Stimulated activated memory B cell treated with anti-CD40 and anti-IgM and Interleukin-4, amounts not matched to agents 10 μg/mL and 1 μg/mL and 100 μg/mL, for 72 hours (primary cell): ENCODE measurements at regions not wholly inside any gene's neighbourhood (a gene's known extent, or its start where the extent isn't known, plus 50 kb on each side); places are given as distances from the start of the nearest gene placed in this dataset.

Experiments
- ATAC-seq: fragments of 150-1000 bp; cut with Tn5 transposase; 2 replicates; pipeline ENCODE4 v1.10.0; 2021
- H3K27ac Mint-ChIP-seq: one replicate; pipeline ENCODE4 v1.8.0; 2022; ENCODE audit warnings: mild to moderate bottlenecking, mixed read lengths
- H3K27me3 Mint-ChIP-seq: one replicate; pipeline ENCODE4 v1.8.0; 2022; ENCODE audit warnings: mixed read lengths
- H3K36me3 Mint-ChIP-seq: one replicate; pipeline ENCODE4 v1.8.0; 2022; ENCODE audit warnings: mixed read lengths
- H3K4me1 Mint-ChIP-seq: one replicate; pipeline ENCODE4 v1.8.0; 2022; ENCODE audit warnings: mixed read lengths
- H3K4me3 Mint-ChIP-seq: one replicate; pipeline ENCODE4 v1.8.0; 2022; ENCODE audit warnings: mild to moderate bottlenecking, moderate library complexity, mixed read lengths
- H3K9me3 Mint-ChIP-seq: one replicate; pipeline ENCODE4 v1.8.0; 2022; ENCODE audit warnings: mixed read lengths

DNA sequence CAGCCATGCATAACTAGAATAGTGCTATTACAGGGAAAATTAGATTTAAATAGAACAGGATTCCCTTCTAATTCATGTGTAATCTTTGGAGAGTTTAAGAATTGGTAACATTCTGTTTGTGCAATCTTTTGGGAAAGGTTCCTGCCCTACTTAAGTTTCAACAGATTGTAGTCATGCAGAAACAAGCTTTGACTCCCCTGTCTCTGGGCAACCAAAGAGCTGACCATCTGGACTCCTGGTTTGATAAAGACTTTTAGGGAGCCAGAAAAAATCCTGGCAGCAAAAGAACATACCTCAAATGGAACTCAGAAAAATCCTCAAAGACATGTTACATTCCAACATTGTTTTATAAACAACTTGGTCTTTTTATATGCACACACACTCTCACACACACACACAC is 191.1 kb upstream of the NEIL3 start:
- no peak overlapping the region for H3K27ac Mint-ChIP-seq
- ATAC-seq = no peak
- H3K36me3 Mint-ChIP-seq = no peaks in the 10 kb centered on the region
- peaks cover 11% of the 10 kb centered on the region for H3K9me3 Mint-ChIP-seq
- H3K4me3 Mint-ChIP-seq = no peak overlapping the region
- H3K4me1 Mint-ChIP-seq = no peaks in the 10 kb centered on the region
- no peaks in the 10 kb centered on the region for H3K27me3 Mint-ChIP-seq

- no peaks in the 10 kb centered on the region for H3K4me1 Mint-ChIP-seq
- no peaks in the 10 kb centered on the region for H3K36me3 Mint-ChIP-seq
- peaks cover 11% of the 10 kb centered on the region for H3K9me3 Mint-ChIP-seq
- H3K27me3 Mint-ChIP-seq = no peaks in the 10 kb centered on the region
- no peak for ATAC-seq
- no peak overlapping the region for H3K4me3 Mint-ChIP-seq
- no peak overlapping the region for H3K27ac Mint-ChIP-seq
These were observed 190.6 kb upstream of the NEIL3 start for GRCh38 chr4:177119021-177119471.

- ATAC-seq = no peak
- H3K4me1 Mint-ChIP-seq = no peaks in the 10 kb centered on the region
- H3K4me3 Mint-ChIP-seq = no peak overlapping the region
- no peaks in the 10 kb centered on the region for H3K36me3 Mint-ChIP-seq
- H3K27ac Mint-ChIP-seq = no peak overlapping the region
- H3K9me3 Mint-ChIP-seq = peaks cover 11% of the 10 kb centered on the region
- no peaks in the 10 kb centered on the region for H3K27me3 Mint-ChIP-seq
These were observed 190.0 kb upstream of the NEIL3 start for GRCh38 chr4:177119691-177120090.

DNA sequence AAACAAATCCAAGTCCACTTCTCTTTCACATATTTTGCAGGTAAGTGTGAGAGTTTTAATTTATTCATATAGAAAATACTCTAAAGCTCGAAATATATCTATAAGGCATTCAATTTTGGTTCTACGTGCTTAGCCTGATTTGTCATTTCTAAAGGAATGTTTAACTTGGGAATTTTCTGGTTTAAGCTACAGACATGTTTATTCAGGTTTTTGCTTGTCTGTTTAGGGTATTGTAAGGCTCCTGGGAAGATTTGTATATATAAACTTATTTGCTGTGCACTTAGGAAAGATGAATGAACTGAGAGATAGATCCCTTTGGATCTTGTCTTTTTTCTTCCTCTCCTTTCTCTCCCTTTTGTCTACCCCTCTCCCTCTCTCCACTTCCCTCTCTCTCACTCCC is 185.9 kb upstream of the NEIL3 start:
- Mint-ChIP-seq H3K4me3 (no peak overlapping the region), H3K27ac (no peak overlapping the region), H3K36me3 (no peaks in the 10 kb centered on the region), H3K27me3 (no peaks in the 10 kb centered on the region), H3K4me1 (no peaks in the 10 kb centered on the region), H3K9me3 (peaks cover 11% of the 10 kb centered on the region)
- ATAC-seq = no peak

GRCh38 chr4:177124349-177125064 is 185.2 kb upstream of the NEIL3 start:
- Mint-ChIP-seq H3K9me3 (peaks cover 15% of the 10 kb centered on the region), H3K4me3 (no peak overlapping the region), H3K27ac (no peak overlapping the region), H3K27me3 (no peaks in the 10 kb centered on the region), H3K4me1 (no peaks in the 10 kb centered on the region), H3K36me3 (no peaks in the 10 kb centered on the region)
- ATAC-seq = no peak

DNA sequence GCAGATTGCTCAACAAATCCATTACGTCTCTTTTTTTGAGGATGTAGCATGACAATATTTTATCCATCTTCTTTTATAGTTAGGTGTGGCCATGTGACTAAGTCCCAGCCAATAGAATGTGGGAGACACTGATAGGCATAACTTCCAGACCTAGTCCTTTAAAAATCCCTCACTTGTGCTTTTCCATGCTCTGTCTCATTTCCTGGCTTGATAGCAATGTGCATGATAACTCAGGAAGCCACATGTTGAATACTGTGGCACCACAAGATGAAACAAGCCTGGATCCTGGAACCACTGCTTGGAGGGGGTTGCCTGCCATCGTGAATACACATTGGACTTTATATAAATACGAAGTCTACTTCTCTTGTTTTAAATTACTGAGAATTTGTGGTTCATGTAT is 184.0 kb upstream of the NEIL3 start:
- no peaks in the 10 kb centered on the region for H3K36me3 Mint-ChIP-seq
- no peak overlapping the region for H3K4me3 Mint-ChIP-seq
- H3K27me3 Mint-ChIP-seq = no peaks in the 10 kb centered on the region
- H3K9me3 Mint-ChIP-seq = peaks cover 15% of the 10 kb centered on the region
- ATAC-seq = no peak
- no peaks in the 10 kb centered on the region for H3K4me1 Mint-ChIP-seq
- H3K27ac Mint-ChIP-seq = no peak overlapping the region

GRCh38 chr4:177127658-177128057 is 182.0 kb upstream of the NEIL3 start:
- Mint-ChIP-seq H3K4me1 (no peaks in the 10 kb centered on the region), H3K4me3 (no peak overlapping the region), H3K27ac (no peak overlapping the region), H3K9me3 (peaks cover 14% of the 10 kb centered on the region), H3K36me3 (no peaks in the 10 kb centered on the region), H3K27me3 (no peaks in the 10 kb centered on the region)
- ATAC-seq = no peak

DNA sequence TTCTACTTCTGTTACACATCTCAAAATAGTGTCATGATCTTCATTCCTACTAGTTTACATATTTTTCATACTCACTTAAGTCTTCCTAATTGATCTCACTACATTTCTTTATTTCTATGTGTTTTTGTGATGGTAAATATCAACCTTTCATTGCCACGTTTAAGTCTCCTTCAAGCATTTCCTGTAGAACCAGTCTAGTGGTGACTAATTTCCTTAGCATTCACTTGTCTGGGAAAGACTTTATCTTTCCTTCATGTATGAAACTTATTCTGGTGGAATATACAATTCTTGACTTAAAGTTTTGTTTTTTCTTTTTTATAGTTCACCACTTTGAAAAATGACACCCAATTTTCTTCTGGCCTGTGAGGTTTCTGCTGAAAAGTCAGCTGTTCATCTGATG is 181.4 kb upstream of the NEIL3 start:
- Mint-ChIP-seq H3K4me3 (no peak overlapping the region), H3K9me3 (peaks cover 14% of the 10 kb centered on the region), H3K27ac (no peak overlapping the region), H3K36me3 (no peaks in the 10 kb centered on the region), H3K27me3 (no peaks in the 10 kb centered on the region), H3K4me1 (no peaks in the 10 kb centered on the region)
- no peak for ATAC-seq

DNA sequence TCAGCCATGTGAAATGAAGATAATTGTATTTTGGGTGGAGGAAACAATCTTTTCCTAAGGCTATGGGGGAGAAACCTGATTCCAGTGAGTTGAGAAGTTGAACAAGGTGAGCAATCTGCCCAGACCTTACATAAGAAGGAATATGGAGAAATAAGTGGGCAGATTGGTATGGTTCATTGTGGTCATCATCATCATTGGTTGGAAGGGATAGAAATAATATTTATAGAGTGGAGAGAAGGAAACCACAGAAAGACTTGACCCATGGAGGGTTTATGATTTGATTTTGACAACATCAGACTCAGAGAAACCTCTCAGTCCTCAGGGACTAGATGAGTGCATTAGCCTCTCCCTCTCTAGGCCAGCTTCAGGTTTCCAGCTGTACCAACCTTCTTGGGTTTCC is 177.9 kb upstream of the NEIL3 start:
- H3K36me3 Mint-ChIP-seq = no peaks in the 10 kb centered on the region
- H3K4me3 Mint-ChIP-seq = no peak overlapping the region
- H3K27me3 Mint-ChIP-seq = no peaks in the 10 kb centered on the region
- no peaks in the 10 kb centered on the region for H3K4me1 Mint-ChIP-seq
- no peak overlapping the region for H3K27ac Mint-ChIP-seq
- H3K9me3 Mint-ChIP-seq = peaks cover 16% of the 10 kb centered on the region
- no peak for ATAC-seq

GRCh38 chr4:177147668-177148067 is 162.0 kb upstream of the NEIL3 start:
- ATAC-seq = no peak
- Mint-ChIP-seq H3K4me3 (no peak overlapping the region), H3K4me1 (no peaks in the 10 kb centered on the region), H3K9me3 (peaks cover 8% of the 10 kb centered on the region), H3K36me3 (no peaks in the 10 kb centered on the region), H3K27me3 (no peaks in the 10 kb centered on the region), H3K27ac (no peak overlapping the region)

- H3K4me3 Mint-ChIP-seq = no peak overlapping the region
- peaks cover 3% of the 10 kb centered on the region for H3K9me3 Mint-ChIP-seq
- no peaks in the 10 kb centered on the region for H3K36me3 Mint-ChIP-seq
- ATAC-seq = no peak
- no peaks in the 10 kb centered on the region for H3K27me3 Mint-ChIP-seq
- no peak overlapping the region for H3K27ac Mint-ChIP-seq
- no peaks in the 10 kb centered on the region for H3K4me1 Mint-ChIP-seq
These were observed 154.2 kb upstream of the NEIL3 start for GRCh38 chr4:177155454-177155853.

- H3K4me1 Mint-ChIP-seq = no peaks in the 10 kb centered on the region
- no peaks in the 10 kb centered on the region for H3K27me3 Mint-ChIP-seq
- H3K27ac Mint-ChIP-seq = no peak overlapping the region
- H3K4me3 Mint-ChIP-seq = no peak overlapping the region
- peak; percentile 47 for ATAC-seq
- H3K36me3 Mint-ChIP-seq = no peaks in the 10 kb centered on the region
- H3K9me3 Mint-ChIP-seq = peaks cover 10% of the 10 kb centered on the region
These were observed 150.1 kb upstream of the NEIL3 start for GRCh38 chr4:177159600-177159999.

GRCh38 chr4:177161781-177162180 is 147.9 kb upstream of the NEIL3 start:
- H3K36me3 Mint-ChIP-seq = no peaks in the 10 kb centered on the region
- H3K27me3 Mint-ChIP-seq = no peaks in the 10 kb centered on the region
- ATAC-seq = no peak
- H3K4me1 Mint-ChIP-seq = no peaks in the 10 kb centered on the region
- H3K9me3 Mint-ChIP-seq = peaks cover 10% of the 10 kb centered on the region
- no peak overlapping the region for H3K4me3 Mint-ChIP-seq
- no peak overlapping the region for H3K27ac Mint-ChIP-seq

- peaks cover 10% of the 10 kb centered on the region for H3K9me3 Mint-ChIP-seq
- H3K36me3 Mint-ChIP-seq = no peaks in the 10 kb centered on the region
- no peak for ATAC-seq
- no peaks in the 10 kb centered on the region for H3K27me3 Mint-ChIP-seq
- no peaks in the 10 kb centered on the region for H3K4me1 Mint-ChIP-seq
- H3K27ac Mint-ChIP-seq = no peak overlapping the region
- no peak overlapping the region for H3K4me3 Mint-ChIP-seq
These were observed 146.1 kb upstream of the NEIL3 start for GRCh38 chr4:177163532-177163931.

GRCh38 chr4:177171588-177171987 is 138.1 kb upstream of the NEIL3 start:
- no peaks in the 10 kb centered on the region for H3K27me3 Mint-ChIP-seq
- no peaks in the 10 kb centered on the region for H3K36me3 Mint-ChIP-seq
- no peak overlapping the region for H3K4me3 Mint-ChIP-seq
- ATAC-seq = no peak
- H3K4me1 Mint-ChIP-seq = no peaks in the 10 kb centered on the region
- H3K9me3 Mint-ChIP-seq = peaks cover 6% of the 10 kb centered on the region
- H3K27ac Mint-ChIP-seq = no peak overlapping the region

DNA sequence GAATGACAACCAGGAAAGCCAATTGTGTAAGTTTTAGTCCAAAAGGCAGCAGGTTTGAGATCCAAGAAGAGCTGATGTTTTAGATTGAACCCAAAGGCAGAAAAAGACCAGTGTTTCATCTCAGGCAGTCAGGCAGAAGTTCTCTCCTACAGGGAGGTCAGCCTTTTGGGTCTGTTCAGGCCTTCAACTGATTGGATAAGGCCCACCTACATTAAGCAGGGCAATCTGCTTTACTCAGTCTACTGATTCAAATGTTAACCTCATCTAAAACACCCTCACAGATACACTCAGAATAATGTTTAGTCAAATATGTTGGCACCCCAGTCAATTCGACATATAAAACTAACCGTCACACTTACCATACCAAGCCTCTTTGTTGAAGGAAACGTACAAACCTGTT is 134.2 kb upstream of the NEIL3 start:
- H3K27ac Mint-ChIP-seq = no peak overlapping the region
- no peaks in the 10 kb centered on the region for H3K4me1 Mint-ChIP-seq
- no peaks in the 10 kb centered on the region for H3K27me3 Mint-ChIP-seq
- no peak for ATAC-seq
- H3K36me3 Mint-ChIP-seq = no peaks in the 10 kb centered on the region
- H3K4me3 Mint-ChIP-seq = no peak overlapping the region
- H3K9me3 Mint-ChIP-seq = peaks cover 6% of the 10 kb centered on the region
